Effector memory CD4-positive, alpha-beta T cell (primary cell): ENCODE measurements at regions not wholly inside any gene's neighbourhood (a gene's known extent, or its start where the extent isn't known, plus 50 kb on each side); places are given as distances from the start of the nearest gene placed in this dataset.
"Not testable (repeated sequence)": the region's sequence is repeated elsewhere in the genome, so short reads cannot be mapped to it uniquely, and the experiment has no call there.

ENCODE experiments used
- DNase-seq, 3 donors: peaks; one replicate each; pipeline ENCODE4 v3.0.0-alpha.2; 2020
- H3K27ac ChIP-seq: 2 replicates; pipeline ENCODE4 v1.7.0; 2013; ENCODE audit warnings: mild to moderate bottlenecking, low read length, moderate library complexity; ENCODE audit not compliant: insufficient read depth, poor library complexity, severe bottlenecking
- H3K27me3 ChIP-seq: replicated peaks from 2 replicates; pipeline ENCODE4 v1.7.0; 2013; ENCODE audit warnings: mild to moderate bottlenecking, low read length; ENCODE audit not compliant: insufficient read depth, control insufficient read depth, poor library complexity, severe bottlenecking
- H3K36me3 ChIP-seq: 2 replicates; pipeline ENCODE4 v1.7.0; 2013; ENCODE audit warnings: mild to moderate bottlenecking, low read length, moderate library complexity; ENCODE audit not compliant: control insufficient read depth, insufficient read depth
- H3K4me1 ChIP-seq: 2 replicates; pipeline ENCODE4 v1.7.0; 2013; ENCODE audit warnings: low read length, mild to moderate bottlenecking; ENCODE audit not compliant: control insufficient read depth, insufficient read depth, poor library complexity, severe bottlenecking
- H3K4me3 ChIP-seq: 2 replicates; pipeline ENCODE4 v1.7.0; 2013; ENCODE audit warnings: low read length, low read depth, mild to moderate bottlenecking; ENCODE audit not compliant: insufficient read depth, poor library complexity, severe bottlenecking
- H3K9me3 ChIP-seq: 2 replicates; pipeline ENCODE4 v1.7.0; 2013; ENCODE audit warnings: mild to moderate bottlenecking, low read length, moderate library complexity; ENCODE audit not compliant: control insufficient read depth

DNA sequence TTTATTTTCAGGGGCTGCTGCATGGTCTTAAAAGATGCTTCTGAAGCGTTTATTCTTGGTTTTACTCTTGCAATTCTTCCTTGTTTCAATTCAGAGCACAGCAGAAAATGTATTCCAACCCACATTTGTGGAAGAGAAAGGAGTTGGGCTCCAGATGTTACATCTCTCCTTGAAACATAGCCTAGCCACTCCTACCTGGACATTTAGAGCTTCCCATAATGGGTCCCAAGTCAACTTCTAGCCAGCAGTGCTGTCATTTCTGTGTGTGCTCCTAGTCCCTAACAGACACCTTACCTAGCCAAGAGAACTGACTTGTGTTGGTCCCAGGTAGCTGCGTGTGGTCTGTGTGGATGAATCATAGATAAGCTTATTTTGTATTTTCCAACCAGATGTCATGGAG is 61.2 kb upstream of the ANKRD55 start:
- H3K4me1 ChIP-seq: no peaks in the 10 kb centered on the region
- H3K27me3 ChIP-seq: no peaks in the 10 kb centered on the region
- H3K36me3 ChIP-seq: no peaks in the 10 kb centered on the region
- DNase-seq: no peak
- no peak overlapping the region for H3K4me3 ChIP-seq
- H3K9me3 ChIP-seq: no peaks in the 10 kb centered on the region
- no peak overlapping the region for H3K27ac ChIP-seq

DNA sequence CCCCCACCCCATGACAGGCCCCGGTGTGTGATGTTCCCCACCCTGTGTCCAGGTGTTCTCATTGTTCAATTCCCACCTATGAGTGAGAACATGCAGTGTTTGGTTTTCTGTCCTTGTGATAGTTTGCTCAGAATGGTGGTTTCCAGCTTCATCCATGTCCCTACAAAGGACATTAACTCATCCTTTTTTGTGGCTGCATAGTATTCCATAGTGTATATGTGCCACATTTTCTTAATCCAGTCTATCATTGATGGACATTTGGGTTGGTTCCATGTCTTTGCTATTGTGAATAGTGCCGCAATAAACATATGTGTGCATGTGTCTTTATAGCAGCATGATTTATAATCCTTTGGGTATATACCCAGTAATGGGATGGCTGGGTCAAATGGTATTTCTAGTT is 59.7 kb upstream of the ANKRD55 start:
- H3K4me1 ChIP-seq, H3K27ac ChIP-seq, DNase-seq, H3K36me3 ChIP-seq, H3K9me3 ChIP-seq, H3K27me3 ChIP-seq, H3K4me3 ChIP-seq: not testable (repeated sequence)

- Histone ChIP-seq H3K9me3 (no peaks in the 10 kb centered on the region), H3K4me1 (no peaks in the 10 kb centered on the region), H3K27me3 (no peaks in the 10 kb centered on the region), H3K4me3 (no peak overlapping the region), H3K27ac (no peak overlapping the region), H3K36me3 (no peaks in the 10 kb centered on the region)
- no peak for DNase-seq
These were observed 58.7 kb upstream of the ANKRD55 start for GRCh38 chr5:56291661-56292374.

DNA sequence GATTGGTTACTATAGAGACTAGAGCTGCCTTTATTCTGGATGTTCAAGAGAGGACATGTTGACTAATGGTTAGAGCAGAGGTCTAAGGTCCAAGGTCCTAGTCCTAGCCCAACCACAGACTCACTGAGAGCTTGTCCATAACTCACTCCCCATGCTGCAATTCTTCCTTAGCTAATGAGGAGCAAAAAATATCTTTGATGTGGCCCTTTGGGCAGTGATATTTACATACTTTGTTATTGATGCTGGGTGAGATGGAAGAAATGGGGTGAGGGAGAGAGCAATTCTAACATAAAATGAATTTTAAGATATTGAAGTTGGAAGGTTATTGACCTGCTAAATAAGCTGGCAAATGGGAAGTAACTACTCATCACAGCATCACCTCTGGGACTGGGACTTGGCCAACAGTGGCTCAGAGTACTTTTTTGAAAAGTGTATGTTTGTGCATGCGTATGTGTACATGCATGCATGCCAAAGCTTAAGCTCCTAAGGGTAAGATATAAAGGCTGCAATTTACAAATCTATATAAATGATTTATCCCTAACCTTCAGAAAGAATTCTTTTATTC is 58.0 kb upstream of the ANKRD55 start:
- H3K36me3 ChIP-seq: no peaks in the 10 kb centered on the region
- no peaks in the 10 kb centered on the region for H3K4me1 ChIP-seq
- no peak overlapping the region for H3K4me3 ChIP-seq
- H3K27me3 ChIP-seq: no peaks in the 10 kb centered on the region
- no peak for DNase-seq
- no peak overlapping the region for H3K27ac ChIP-seq
- H3K9me3 ChIP-seq: no peaks in the 10 kb centered on the region

DNA sequence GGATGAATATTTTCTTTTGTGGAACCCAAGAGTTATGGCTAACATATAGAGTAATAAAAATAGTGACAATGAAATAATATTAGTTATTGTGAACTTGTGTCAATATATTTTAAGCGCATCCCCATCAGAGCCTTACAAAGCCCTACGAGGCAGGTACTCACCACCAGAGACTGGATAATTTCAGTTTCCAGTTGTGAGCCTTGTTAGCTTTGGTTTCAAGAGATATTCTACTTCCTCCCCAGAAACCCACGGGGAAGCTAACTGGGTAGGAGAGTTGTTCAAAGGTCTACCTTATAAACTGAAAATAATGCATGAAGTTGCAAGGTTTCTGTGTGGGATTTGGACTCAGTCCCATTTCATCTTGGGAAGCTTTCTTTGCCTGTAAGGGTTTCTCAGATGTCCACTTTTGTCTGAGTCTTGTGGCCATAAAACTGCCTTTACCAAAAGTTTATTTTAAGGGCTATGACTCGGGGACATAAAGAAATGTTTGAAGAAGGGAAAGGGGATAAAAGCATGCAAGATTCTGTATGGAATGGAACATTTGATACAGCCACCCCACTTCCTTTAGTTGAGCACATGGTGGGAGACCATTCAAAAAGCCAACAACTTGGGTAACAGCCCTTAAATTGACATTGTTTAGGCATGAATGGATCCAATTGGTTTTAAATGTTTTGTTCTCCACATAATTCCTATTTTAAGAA is 57.4 kb upstream of the ANKRD55 start:
- Histone ChIP-seq H3K9me3 (no peaks in the 10 kb centered on the region), H3K27ac (no peak overlapping the region), H3K4me3 (no peak overlapping the region), H3K36me3 (no peaks in the 10 kb centered on the region), H3K27me3 (no peaks in the 10 kb centered on the region), H3K4me1 (no peaks in the 10 kb centered on the region)
- no peak for DNase-seq

DNA sequence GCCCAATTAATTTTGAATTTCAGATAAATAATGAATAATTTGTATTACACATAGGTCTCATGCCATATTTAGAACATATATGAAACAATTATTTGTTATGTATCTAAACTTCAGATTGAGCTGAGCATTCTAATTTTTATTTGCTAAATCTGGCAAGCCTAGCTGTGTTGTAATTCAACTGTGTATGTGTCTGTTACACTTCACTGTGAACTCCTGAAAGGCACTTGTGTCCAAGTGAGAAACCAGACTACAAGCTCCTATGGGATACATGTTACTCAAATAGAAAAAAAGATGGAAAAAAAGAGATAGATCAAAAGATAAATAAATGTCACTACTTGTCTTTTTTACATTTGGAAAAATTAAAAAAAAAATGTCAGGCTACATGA is 56.5 kb upstream of the ANKRD55 start:
- DNase-seq: no peak
- Histone ChIP-seq H3K36me3 (no peaks in the 10 kb centered on the region), H3K27ac (no peak overlapping the region), H3K4me3 (no peak overlapping the region), H3K4me1 (no peaks in the 10 kb centered on the region), H3K27me3 (no peaks in the 10 kb centered on the region), H3K9me3 (no peaks in the 10 kb centered on the region)

- H3K4me3 ChIP-seq: no peak overlapping the region
- H3K27me3 ChIP-seq: no peaks in the 10 kb centered on the region
- no peak for DNase-seq
- H3K9me3 ChIP-seq: no peaks in the 10 kb centered on the region
- H3K27ac ChIP-seq: no peak overlapping the region
- H3K4me1 ChIP-seq: no peaks in the 10 kb centered on the region
- H3K36me3 ChIP-seq: no peaks in the 10 kb centered on the region
These were observed 55.9 kb upstream of the ANKRD55 start for GRCh38 chr5:56288873-56289601.

- H3K4me1 ChIP-seq: no peaks in the 10 kb centered on the region
- no peak for DNase-seq
- H3K9me3 ChIP-seq: no peaks in the 10 kb centered on the region
- no peak overlapping the region for H3K4me3 ChIP-seq
- H3K27ac ChIP-seq: no peak overlapping the region
- H3K27me3 ChIP-seq: no peaks in the 10 kb centered on the region
- no peaks in the 10 kb centered on the region for H3K36me3 ChIP-seq
These were observed 53.1 kb upstream of the ANKRD55 start for GRCh38 chr5:56286015-56286884.

DNA sequence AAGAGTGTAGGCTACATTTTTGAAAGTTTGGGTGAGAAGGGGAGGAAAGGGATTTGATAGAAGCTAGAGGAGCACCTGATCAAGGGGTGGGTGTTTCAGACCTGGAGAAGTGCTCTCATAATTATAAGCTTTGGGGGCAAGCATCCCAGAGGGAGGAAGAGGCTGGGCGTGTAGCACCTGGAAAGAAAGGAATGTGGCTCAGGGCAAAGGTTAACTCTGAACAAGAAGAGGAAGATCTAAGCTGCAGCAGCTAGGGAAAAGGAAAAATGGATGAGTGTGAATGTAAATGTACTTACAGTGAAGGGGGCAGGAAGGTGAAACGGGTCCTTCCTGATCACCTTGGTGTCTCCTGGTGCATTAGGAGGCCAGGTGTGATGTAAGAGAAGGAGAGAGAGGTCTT is 49.8 kb upstream of the ANKRD55 start:
- no peak for DNase-seq
- no peak overlapping the region for H3K27ac ChIP-seq
- no peaks in the 10 kb centered on the region for H3K27me3 ChIP-seq
- no peaks in the 10 kb centered on the region for H3K36me3 ChIP-seq
- H3K4me3 ChIP-seq: no peak overlapping the region
- H3K9me3 ChIP-seq: no peaks in the 10 kb centered on the region
- no peaks in the 10 kb centered on the region for H3K4me1 ChIP-seq
